ENCODE measurements at regions not wholly inside any gene's neighbourhood (a gene's known extent, or its start where the extent isn't known, plus 50 kb on each side); places are given as distances from the start of the nearest gene placed in this dataset.

DNA sequence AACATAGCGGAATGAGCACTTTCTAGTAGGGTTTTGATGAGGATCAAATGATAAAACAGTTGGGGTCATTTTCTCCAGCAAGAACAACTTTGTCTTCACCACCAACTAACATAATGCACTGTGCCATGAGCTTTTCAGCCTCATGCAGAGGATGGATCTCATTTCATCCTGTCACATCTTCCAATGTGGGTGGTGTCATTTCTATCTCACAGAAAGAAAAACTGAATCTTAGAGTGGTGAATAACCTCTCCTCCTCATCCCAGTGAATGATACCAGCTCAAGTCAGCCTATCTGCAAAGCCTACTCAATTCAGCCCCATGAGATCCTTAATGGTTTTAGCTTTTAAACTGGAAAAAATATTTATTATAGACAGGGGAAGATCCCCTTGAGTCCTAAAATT is 1147.2 kb downstream of the VRK1 start:
- TF ChIP-seq, protein P1, sequence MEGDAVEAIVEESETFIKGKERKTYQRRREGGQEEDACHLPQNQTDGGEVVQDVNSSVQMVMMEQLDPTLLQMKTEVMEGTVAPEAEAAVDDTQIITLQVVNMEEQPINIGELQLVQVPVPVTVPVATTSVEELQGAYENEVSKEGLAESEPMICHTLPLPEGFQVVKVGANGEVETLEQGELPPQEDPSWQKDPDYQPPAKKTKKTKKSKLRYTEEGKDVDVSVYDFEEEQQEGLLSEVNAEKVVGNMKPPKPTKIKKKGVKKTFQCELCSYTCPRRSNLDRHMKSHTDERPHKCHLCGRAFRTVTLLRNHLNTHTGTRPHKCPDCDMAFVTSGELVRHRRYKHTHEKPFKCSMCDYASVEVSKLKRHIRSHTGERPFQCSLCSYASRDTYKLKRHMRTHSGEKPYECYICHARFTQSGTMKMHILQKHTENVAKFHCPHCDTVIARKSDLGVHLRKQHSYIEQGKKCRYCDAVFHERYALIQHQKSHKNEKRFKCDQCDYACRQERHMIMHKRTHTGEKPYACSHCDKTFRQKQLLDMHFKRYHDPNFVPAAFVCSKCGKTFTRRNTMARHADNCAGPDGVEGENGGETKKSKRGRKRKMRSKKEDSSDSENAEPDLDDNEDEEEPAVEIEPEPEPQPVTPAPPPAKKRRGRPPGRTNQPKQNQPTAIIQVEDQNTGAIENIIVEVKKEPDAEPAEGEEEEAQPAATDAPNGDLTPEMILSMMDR (IDR thresholded peaks at IDR 0.05; ENCODE audit: poor library complexity), result no peak
- TF ChIP-seq EZH2 (IDR thresholded peaks at IDR 0.05; ENCODE audit: borderline replicate concordance) (no peak), EZH2phosphoT487 (IDR thresholded peaks at IDR 0.05; ENCODE audit: low read depth, severe bottlenecking, unreplicated experiment) (no peak)
